Astrocyte (in vitro differentiated cells and primary cell): ENCODE measurements at regions not wholly inside any gene's neighbourhood (a gene's known extent, or its start where the extent isn't known, plus 50 kb on each side); places are given as distances from the start of the nearest gene placed in this dataset.

Source experiments
- DNase-seq: peaks from one replicate; pipeline ENCODE4 v3.0.0-alpha.2; 2010; ENCODE audit warnings: low read depth
- FAIRE-seq: peaks from 2 replicates; lab custom pipeline; 2011; peaks lifted over from hg19 to GRCh38; lab: Jason Lieb, UNC
- H2AFZ ChIP-seq: 2 replicates; pipeline ENCODE4 v1.6.0; 2012; ENCODE audit warnings: low read depth, low read length, inconsistent platforms
- H3K27ac ChIP-seq: 2 replicates; pipeline ENCODE4 v1.5.1; 2011; ENCODE audit warnings: low read depth, low read length, inconsistent platforms
- H3K27me3 ChIP-seq: 2 replicates; pipeline ENCODE4 v1.6.0; 2011; ENCODE audit warnings: low read length, inconsistent platforms; ENCODE audit not compliant: insufficient read depth
- H3K36me3 ChIP-seq: 2 replicates; pipeline ENCODE4 v1.5.1; 2011; ENCODE audit warnings: low read length, inconsistent platforms; ENCODE audit not compliant: insufficient read depth
- H3K4me1 ChIP-seq: 2 replicates; pipeline ENCODE4 v1.5.1; 2011; ENCODE audit warnings: low read length, inconsistent platforms; ENCODE audit not compliant: insufficient read depth
- H3K4me2 ChIP-seq: 2 replicates; pipeline ENCODE4 v1.6.0; 2012; ENCODE audit warnings: low read length, inconsistent platforms
- H3K4me3 ChIP-seq: 2 replicates; pipeline ENCODE4 v1.5.1; 2011; ENCODE audit warnings: low read depth, mild to moderate bottlenecking, low read length, inconsistent platforms; ENCODE audit not compliant: insufficient read depth
- H3K79me2 ChIP-seq: 2 replicates; pipeline ENCODE4 v1.6.0; 2012; ENCODE audit warnings: mild to moderate bottlenecking, low read length, inconsistent platforms; ENCODE audit not compliant: insufficient read depth
- H3K9ac ChIP-seq: 2 replicates; pipeline ENCODE4 v1.6.0; 2012; ENCODE audit warnings: mild to moderate bottlenecking, low read length, inconsistent platforms
- H3K9me3 ChIP-seq: 2 replicates; pipeline ENCODE4 v1.5.1; 2012; ENCODE audit warnings: low read depth, mild to moderate bottlenecking, low read length, inconsistent platforms; ENCODE audit not compliant: insufficient read depth
- H4K20me1 ChIP-seq: 2 replicates; pipeline ENCODE4 v1.6.0; 2012; ENCODE audit warnings: low read length, inconsistent platforms; ENCODE audit not compliant: insufficient read depth
- H3K27ac Mint-ChIP-seq: one replicate; pipeline ENCODE4 v1.8.0; 2021; ENCODE audit warnings: mild to moderate bottlenecking, mixed read lengths; ENCODE audit not compliant: unreplicated experiment
- H3K27me3 Mint-ChIP-seq: one replicate; pipeline ENCODE4 v1.8.0; 2021; ENCODE audit warnings: low read depth, mixed read lengths; ENCODE audit not compliant: unreplicated experiment
- H3K36me3 Mint-ChIP-seq: one replicate; pipeline ENCODE4 v1.8.0; 2021; ENCODE audit warnings: low read depth, mixed read lengths; ENCODE audit not compliant: unreplicated experiment
- H3K4me1 Mint-ChIP-seq: one replicate; pipeline ENCODE4 v1.8.0; 2021; ENCODE audit warnings: low read depth, mixed read lengths; ENCODE audit not compliant: unreplicated experiment
- H3K4me3 Mint-ChIP-seq: one replicate; pipeline ENCODE4 v1.8.0; 2021; ENCODE audit warnings: mild to moderate bottlenecking, moderate library complexity, mixed read lengths; ENCODE audit not compliant: unreplicated experiment
- H3K9me3 Mint-ChIP-seq: one replicate; pipeline ENCODE4 v1.8.0; 2021; ENCODE audit warnings: mild to moderate bottlenecking, mixed read lengths; ENCODE audit not compliant: unreplicated experiment
- EZH2 ChIP-seq: IDR thresholded peaks from 2 replicates; pipeline ENCODE4 v1.6.1; 2012; ENCODE audit warnings: mild to moderate bottlenecking, low read length, inconsistent platforms; ENCODE audit not compliant: insufficient read depth
- TF ChIP-seq, protein P1 (sequence below): IDR thresholded peaks from 2 replicates; pipeline ENCODE4 v1.5.1; 2011; ENCODE audit warnings: low read depth, mild to moderate bottlenecking, inconsistent platforms, low read length, moderate library complexity; ENCODE audit not compliant: insufficient read depth

DNA sequence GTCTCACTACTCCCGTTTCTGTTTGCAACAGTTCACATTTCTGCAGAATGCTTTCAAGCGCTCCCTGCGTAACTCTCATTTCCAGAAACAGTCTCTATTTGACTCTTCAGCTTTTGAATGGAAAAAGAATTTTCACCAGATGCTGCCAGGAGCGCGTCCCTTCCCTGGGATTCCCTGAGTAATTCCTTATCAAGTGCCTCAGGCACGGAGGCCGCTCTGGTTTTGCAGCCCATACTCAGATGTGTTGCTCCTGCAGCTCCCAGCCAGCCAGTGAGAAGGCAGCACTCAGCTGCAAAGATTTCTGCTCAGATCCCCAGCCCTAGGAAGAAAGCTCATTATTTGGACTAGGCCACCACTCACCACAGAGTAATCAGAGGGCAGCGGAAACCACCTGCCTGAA, 161.1 kb upstream of the CHST15 start:
- H3K4me3 Mint-ChIP-seq = no peak overlapping the region
- H4K20me1 ChIP-seq = no peaks in the 10 kb centered on the region
- no peak overlapping the region for H3K4me2 ChIP-seq
- H3K36me3 Mint-ChIP-seq = no peaks in the 10 kb centered on the region
- no peak overlapping the region for H3K27ac ChIP-seq
- FAIRE-seq (no peak), DNase-seq (no peak)
- no peaks in the 10 kb centered on the region for H3K4me1 ChIP-seq
- no peak overlapping the region for H3K27ac Mint-ChIP-seq
- H3K4me3 ChIP-seq = no peak overlapping the region
- no peaks in the 10 kb centered on the region for H3K79me2 ChIP-seq
- no peak overlapping the region for H3K9ac ChIP-seq
- no peak overlapping the region for H2AFZ ChIP-seq
- H3K27me3 ChIP-seq = peaks cover 4% of the 10 kb centered on the region
- H3K27me3 Mint-ChIP-seq = peaks cover 42% of the 10 kb centered on the region
- H3K4me1 Mint-ChIP-seq = no peaks in the 10 kb centered on the region
- H3K9me3 Mint-ChIP-seq = peaks cover 11% of the 10 kb centered on the region
- TF ChIP-seq, protein P1, sequence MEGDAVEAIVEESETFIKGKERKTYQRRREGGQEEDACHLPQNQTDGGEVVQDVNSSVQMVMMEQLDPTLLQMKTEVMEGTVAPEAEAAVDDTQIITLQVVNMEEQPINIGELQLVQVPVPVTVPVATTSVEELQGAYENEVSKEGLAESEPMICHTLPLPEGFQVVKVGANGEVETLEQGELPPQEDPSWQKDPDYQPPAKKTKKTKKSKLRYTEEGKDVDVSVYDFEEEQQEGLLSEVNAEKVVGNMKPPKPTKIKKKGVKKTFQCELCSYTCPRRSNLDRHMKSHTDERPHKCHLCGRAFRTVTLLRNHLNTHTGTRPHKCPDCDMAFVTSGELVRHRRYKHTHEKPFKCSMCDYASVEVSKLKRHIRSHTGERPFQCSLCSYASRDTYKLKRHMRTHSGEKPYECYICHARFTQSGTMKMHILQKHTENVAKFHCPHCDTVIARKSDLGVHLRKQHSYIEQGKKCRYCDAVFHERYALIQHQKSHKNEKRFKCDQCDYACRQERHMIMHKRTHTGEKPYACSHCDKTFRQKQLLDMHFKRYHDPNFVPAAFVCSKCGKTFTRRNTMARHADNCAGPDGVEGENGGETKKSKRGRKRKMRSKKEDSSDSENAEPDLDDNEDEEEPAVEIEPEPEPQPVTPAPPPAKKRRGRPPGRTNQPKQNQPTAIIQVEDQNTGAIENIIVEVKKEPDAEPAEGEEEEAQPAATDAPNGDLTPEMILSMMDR = no peak
- no peaks in the 10 kb centered on the region for H3K9me3 ChIP-seq
- H3K36me3 ChIP-seq = no peaks in the 10 kb centered on the region

DNA sequence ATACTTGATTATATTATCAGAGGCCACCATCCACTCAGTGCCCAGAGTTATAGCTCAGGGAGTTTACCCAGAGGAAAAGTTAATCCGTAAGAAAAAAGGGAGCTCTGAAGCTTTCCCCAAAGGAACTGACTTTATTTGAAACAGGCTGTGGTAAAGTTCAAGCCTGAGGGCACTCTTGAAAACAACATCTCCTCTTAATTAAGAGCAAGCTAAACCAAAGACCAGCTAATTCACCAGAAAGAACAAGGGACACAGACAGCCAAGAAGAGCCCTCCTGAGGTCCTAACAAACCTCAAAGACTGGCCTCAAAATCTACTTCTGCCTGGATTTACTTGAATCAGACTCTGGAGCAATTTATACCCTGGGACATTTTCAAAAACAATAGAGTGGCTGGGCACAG, 159.6 kb upstream of the CHST15 start:
- H3K27ac ChIP-seq = no peak overlapping the region
- Mint-ChIP-seq H3K4me3 (no peak overlapping the region), H3K9me3 (no peaks in the 10 kb centered on the region), H3K27ac (no peak overlapping the region), H3K4me1 (no peaks in the 10 kb centered on the region), H3K36me3 (no peaks in the 10 kb centered on the region), H3K27me3 (peaks cover 39% of the 10 kb centered on the region)
- H3K9me3 ChIP-seq = no peaks in the 10 kb centered on the region
- no peaks in the 10 kb centered on the region for H3K79me2 ChIP-seq
- H3K4me1 ChIP-seq = no peaks in the 10 kb centered on the region
- H3K4me2 ChIP-seq = no peak overlapping the region
- FAIRE-seq (no peak), DNase-seq (no peak)
- no peak overlapping the region for H2AFZ ChIP-seq
- no peaks in the 10 kb centered on the region for H3K36me3 ChIP-seq
- no peak overlapping the region for H3K9ac ChIP-seq
- peaks cover 4% of the 10 kb centered on the region for H3K27me3 ChIP-seq
- no peak for TF ChIP-seq EZH2
- TF ChIP-seq, protein P1 = no peak
- no peaks in the 10 kb centered on the region for H4K20me1 ChIP-seq
- H3K4me3 ChIP-seq = no peak overlapping the region

DNA sequence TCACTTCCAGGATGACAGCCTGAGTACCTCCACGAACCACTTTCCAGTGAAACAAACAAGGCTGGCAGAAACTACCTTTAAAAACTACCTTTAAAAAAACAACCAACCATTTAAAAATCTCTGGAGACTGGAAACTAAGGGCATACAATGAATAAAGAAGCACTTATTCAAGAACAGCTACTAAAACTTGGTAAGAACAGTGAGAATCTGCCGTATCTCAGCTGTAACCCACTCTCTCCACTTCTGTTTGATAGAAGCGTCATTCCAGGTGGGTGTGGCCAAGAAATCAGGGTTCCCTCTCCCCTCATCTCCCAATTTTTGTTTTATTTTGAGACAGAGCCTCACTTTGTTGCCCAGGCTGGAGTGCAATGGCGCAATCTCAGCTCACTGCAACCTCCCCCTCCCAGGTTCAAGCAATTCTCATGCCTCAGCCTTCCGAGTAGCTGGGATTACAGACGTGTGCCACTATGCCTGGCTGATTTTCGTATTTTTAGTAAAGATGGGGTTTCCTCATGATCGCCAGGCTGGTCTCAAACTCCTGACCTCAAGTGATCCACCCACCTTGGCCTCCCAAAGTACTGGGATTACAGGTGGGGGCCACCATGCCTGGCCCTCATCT, 158.8 kb upstream of the CHST15 start:
- no peak for TF ChIP-seq EZH2
- TF ChIP-seq, protein P1 = no peak
- no peaks in the 10 kb centered on the region for H3K4me1 ChIP-seq
- H3K27ac Mint-ChIP-seq = no peak overlapping the region
- H3K9me3 ChIP-seq = no peaks in the 10 kb centered on the region
- no peak overlapping the region for H3K4me2 ChIP-seq
- H4K20me1 ChIP-seq = no peaks in the 10 kb centered on the region
- H3K36me3 Mint-ChIP-seq = no peaks in the 10 kb centered on the region
- H3K9me3 Mint-ChIP-seq = peaks cover 2% of the 10 kb centered on the region
- no peaks in the 10 kb centered on the region for H3K4me1 Mint-ChIP-seq
- H3K4me3 Mint-ChIP-seq = no peak overlapping the region
- no peak for FAIRE-seq
- H2AFZ ChIP-seq = no peak overlapping the region
- no peak for DNase-seq
- H3K4me3 ChIP-seq = no peak overlapping the region
- H3K27me3 Mint-ChIP-seq = peaks cover 36% of the 10 kb centered on the region
- H3K36me3 ChIP-seq = no peaks in the 10 kb centered on the region
- H3K79me2 ChIP-seq = no peaks in the 10 kb centered on the region
- peaks cover 4% of the 10 kb centered on the region for H3K27me3 ChIP-seq
- no peak overlapping the region for H3K9ac ChIP-seq
- H3K27ac ChIP-seq = no peak overlapping the region
